Activated CD8-positive, alpha-beta T cell treated with anti-CD3 and anti-CD28 coated beads for 36 hours (primary cell): ENCODE measurements at regions not wholly inside any gene's neighbourhood (a gene's known extent, or its start where the extent isn't known, plus 50 kb on each side); places are given as distances from the start of the nearest gene placed in this dataset.

ENCODE experiments used
- ATAC-seq: fragments of 200-7000 bp; cut with Tn5 transposase; one replicate; pipeline ENCODE4 v1.10.0; 2021; ENCODE audit warnings: mild to moderate bottlenecking, moderate library complexity
- CTCF ChIA-PET: fragments of 350-600 bp; sonication (Branson Sonifier 250); formaldehyde crosslinking; loops from one replicate; lab custom pipeline; 2021; ENCODE audit warnings: antibody characterized with exemption; lab: Charles Lee
- POLR2A ChIA-PET: fragments of 350-600 bp; sonication (Branson Sonifier 250); formaldehyde crosslinking; loops from one replicate; lab custom pipeline; 2021; ENCODE audit warnings: antibody characterized with exemption; lab: Charles Lee
- DNase-seq: peaks from one replicate; pipeline ENCODE4 v3.0.0-alpha.2; 2020
- H3K27ac Mint-ChIP-seq: one replicate; pipeline ENCODE4 v1.8.0; 2021; ENCODE audit warnings: mild to moderate bottlenecking, mixed read lengths
- H3K27me3 Mint-ChIP-seq: one replicate; pipeline ENCODE4 v1.8.0; 2021; ENCODE audit warnings: mixed read lengths
- H3K36me3 Mint-ChIP-seq: one replicate; pipeline ENCODE4 v1.8.0; 2021; ENCODE audit warnings: low read depth, mixed read lengths
- H3K4me1 Mint-ChIP-seq: one replicate; pipeline ENCODE4 v1.8.0; 2021; ENCODE audit warnings: low read depth, mixed read lengths
- H3K4me3 Mint-ChIP-seq: one replicate; pipeline ENCODE4 v1.8.0; 2021; ENCODE audit warnings: mild to moderate bottlenecking, moderate library complexity, mixed read lengths
- H3K9me3 Mint-ChIP-seq: one replicate; pipeline ENCODE4 v1.8.0; 2021; ENCODE audit warnings: mixed read lengths
- intact Hi-C: fragments of 100-400 bp; cut with micrococcal nuclease; formaldehyde crosslinking; loops from one replicate; pipeline ENCODE4 v1.10.0; 2022
- TF ChIP-seq, protein P1 (sequence below): fragments of 200-600 bp; IDR thresholded peaks from one replicate; pipeline ENCODE4 v1.8.0; 2022; ENCODE audit warnings: antibody characterized with exemption, mild to moderate bottlenecking

DNA sequence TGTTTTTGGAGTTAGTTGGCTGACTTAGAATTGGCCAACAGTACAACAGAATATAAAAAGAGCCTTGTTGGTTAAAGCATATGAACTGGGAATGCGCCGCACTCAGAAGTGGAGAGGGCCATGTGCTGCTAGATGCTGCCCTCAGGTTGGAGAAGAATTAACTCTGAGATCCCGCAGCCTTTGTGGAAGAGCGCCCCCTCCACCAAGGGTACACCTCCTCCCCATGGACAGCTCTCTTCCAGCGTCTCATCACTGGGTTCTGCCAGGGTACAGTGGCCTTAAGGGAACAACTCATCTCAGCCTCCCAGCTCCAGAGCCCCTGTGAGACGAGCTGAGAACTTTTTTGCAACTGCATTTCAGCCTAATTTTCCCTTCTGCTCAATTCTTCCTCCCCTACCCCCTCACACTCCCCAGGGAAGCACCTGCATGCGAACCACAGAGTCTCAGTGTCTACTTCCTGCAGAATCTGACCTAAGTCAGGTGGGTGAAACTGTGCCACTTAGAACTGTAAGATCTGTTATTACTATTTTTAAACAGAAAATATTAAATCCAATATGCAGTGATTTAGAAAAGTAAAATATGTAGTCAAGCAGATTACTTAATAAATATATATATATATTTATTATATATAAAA lies 380.6 kb downstream of the RAB28 start:
- POLR2A ChIA-PET, result no interaction called here
- CTCF ChIA-PET, result no interaction called here
- TF ChIP-seq, protein P1, sequence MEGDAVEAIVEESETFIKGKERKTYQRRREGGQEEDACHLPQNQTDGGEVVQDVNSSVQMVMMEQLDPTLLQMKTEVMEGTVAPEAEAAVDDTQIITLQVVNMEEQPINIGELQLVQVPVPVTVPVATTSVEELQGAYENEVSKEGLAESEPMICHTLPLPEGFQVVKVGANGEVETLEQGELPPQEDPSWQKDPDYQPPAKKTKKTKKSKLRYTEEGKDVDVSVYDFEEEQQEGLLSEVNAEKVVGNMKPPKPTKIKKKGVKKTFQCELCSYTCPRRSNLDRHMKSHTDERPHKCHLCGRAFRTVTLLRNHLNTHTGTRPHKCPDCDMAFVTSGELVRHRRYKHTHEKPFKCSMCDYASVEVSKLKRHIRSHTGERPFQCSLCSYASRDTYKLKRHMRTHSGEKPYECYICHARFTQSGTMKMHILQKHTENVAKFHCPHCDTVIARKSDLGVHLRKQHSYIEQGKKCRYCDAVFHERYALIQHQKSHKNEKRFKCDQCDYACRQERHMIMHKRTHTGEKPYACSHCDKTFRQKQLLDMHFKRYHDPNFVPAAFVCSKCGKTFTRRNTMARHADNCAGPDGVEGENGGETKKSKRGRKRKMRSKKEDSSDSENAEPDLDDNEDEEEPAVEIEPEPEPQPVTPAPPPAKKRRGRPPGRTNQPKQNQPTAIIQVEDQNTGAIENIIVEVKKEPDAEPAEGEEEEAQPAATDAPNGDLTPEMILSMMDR, result no peak
- Mint-ChIP-seq H3K27me3 (no peaks in the 10 kb centered on the region), H3K9me3 (no peaks in the 10 kb centered on the region), H3K4me3 (no peak overlapping the region), H3K4me1 (no peaks in the 10 kb centered on the region), H3K27ac (no peak overlapping the region), H3K36me3 (no peaks in the 10 kb centered on the region)
- ATAC-seq (no peak), DNase-seq (no peak)
- intact Hi-C loops, result no loop called here

DNA sequence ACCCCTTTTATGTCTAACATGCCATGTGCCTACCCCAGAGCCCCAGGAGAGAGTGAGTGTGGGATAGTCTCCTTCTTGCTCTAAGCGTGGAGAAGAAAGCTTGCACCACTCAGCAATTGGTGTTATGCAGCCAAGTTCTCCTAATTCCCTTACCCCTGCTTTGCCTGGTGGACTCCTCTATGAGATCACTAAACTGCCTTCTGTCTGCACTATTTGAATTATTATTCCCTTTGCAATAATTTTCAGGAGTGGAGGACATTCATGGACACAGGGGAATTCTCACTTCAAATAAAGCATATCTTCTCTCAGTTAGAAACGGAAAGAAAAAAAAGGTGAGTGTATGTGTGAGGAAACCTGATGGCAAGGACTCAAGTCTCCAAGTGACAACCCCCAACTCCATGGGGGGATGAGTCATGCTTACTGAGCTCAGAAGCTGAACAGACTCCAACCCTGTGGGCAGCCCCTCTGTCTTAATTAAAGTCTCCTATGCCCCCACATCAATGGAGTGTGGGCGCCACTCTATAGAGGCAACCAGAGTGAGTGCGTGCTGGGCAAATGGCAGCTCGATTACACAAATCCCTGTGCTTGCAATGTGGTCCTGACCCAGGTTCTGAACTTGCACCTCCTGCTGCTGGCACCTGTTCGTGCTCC lies 381.9 kb downstream of the RAB28 start:
- H3K27ac Mint-ChIP-seq, result no peak overlapping the region
- H3K27me3 Mint-ChIP-seq, result no peaks in the 10 kb centered on the region
- H3K4me1 Mint-ChIP-seq, result no peaks in the 10 kb centered on the region
- DNase-seq, result peak; percentile 5
- H3K4me3 Mint-ChIP-seq, result no peak overlapping the region
- H3K36me3 Mint-ChIP-seq, result no peaks in the 10 kb centered on the region
- TF ChIP-seq, protein P1, result no peak
- no peaks in the 10 kb centered on the region for H3K9me3 Mint-ChIP-seq
- POLR2A ChIA-PET, result no interaction called here
- CTCF ChIA-PET, result no interaction called here
- ATAC-seq, result no peak
- intact Hi-C loops, result no loop called here

DNA sequence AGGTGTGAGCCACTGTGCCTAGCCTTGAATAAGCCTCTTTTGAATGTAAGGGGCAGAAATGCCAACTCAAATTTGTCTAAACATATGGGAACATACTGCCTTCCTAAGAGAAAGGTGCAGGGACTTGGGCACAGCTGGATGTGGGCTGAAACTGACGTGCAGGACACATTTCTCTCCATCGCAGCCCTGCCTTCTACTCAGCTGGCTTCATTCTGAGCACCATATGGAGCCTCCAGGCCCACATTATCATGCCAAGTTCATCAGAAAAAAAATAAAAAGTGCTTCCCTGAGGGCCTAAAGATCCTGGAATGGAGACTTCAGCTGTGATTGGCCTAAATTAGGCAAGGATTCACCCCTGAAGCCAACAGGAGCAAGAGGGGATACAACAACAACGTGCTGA lies 386.2 kb downstream of the RAB28 start:
- ATAC-seq, result no peak
- no peaks in the 10 kb centered on the region for H3K36me3 Mint-ChIP-seq

DNA sequence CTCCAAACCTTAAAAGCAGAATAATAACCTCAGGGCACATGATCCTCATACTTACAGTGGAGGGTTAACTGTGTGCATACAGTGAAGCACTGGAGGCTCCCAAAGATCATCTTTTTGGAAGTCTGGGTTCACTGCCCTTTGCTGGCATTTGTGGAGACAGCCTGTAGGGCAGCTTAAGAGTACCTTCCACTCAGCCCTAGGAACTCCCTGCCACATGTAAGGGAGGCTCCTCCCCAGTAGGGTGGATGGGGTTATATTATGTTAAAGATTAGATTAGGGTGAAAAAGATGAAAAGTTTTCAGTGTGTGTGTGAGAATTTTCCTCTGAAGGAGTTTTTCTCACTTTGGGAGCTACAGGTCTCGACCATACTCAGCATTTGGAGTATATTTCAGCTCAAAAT lies 388.4 kb downstream of the RAB28 start:
- no peaks in the 10 kb centered on the region for H3K36me3 Mint-ChIP-seq
- POLR2A ChIA-PET, result no interaction called here
- no peak overlapping the region for H3K27ac Mint-ChIP-seq
- H3K4me1 Mint-ChIP-seq, result no peaks in the 10 kb centered on the region
- CTCF ChIA-PET, result no interaction called here
- H3K9me3 Mint-ChIP-seq, result no peaks in the 10 kb centered on the region
- DNase-seq (no peak), ATAC-seq (no peak)
- H3K4me3 Mint-ChIP-seq, result no peak overlapping the region
- TF ChIP-seq, protein P1, result no peak
- intact Hi-C loops, result no loop called here
- H3K27me3 Mint-ChIP-seq, result no peaks in the 10 kb centered on the region

More for the DNA sequence above, 386.2 kb downstream of the RAB28 start:
- ChIA-PET POLR2A (interaction anchor here (0.8 kb wide), 1 partner anchor 18 kb away, joined by 3 read pairs; no protein-coding TSS in a partner anchor), CTCF (interaction anchor here (1.3 kb wide), 1 partner anchor 11 kb away, joined by 4 read pairs; no protein-coding TSS in a partner anchor)
- no peak overlapping the region for H3K27ac Mint-ChIP-seq
- H3K27me3 Mint-ChIP-seq, result no peaks in the 10 kb centered on the region
- H3K4me1 Mint-ChIP-seq, result no peaks in the 10 kb centered on the region
- no peak for DNase-seq
- TF ChIP-seq, protein P1, result no peak
- no peaks in the 10 kb centered on the region for H3K9me3 Mint-ChIP-seq
- no peak overlapping the region for H3K4me3 Mint-ChIP-seq
- intact Hi-C loops, result no loop called here

DNA sequence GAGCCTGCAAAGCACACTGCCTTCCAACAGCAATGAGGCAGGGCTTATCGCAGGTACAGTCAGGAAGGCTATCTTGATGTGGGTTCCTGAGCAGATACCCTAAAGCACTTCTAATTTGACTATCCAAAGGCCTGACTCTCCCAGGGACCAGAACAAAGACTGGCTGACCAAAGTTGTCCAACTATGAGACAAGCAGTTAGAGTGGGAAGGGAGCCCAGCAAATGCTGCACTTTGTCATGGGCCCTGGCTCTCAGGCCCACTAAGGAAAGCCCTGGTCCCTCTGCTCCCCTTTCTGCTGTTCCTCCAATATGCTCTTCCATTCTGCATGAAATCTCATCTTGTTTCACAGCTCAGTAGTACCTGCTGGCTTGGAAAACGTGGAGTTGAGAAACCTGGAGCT lies 391.0 kb downstream of the RAB28 start:
- no peak overlapping the region for H3K4me3 Mint-ChIP-seq
- H3K36me3 Mint-ChIP-seq, result no peaks in the 10 kb centered on the region
- H3K27ac Mint-ChIP-seq, result no peak overlapping the region
- ATAC-seq, result no peak
- DNase-seq, result no peak
- no peaks in the 10 kb centered on the region for H3K27me3 Mint-ChIP-seq
- ChIA-PET POLR2A (no interaction called here), CTCF (no interaction called here)
- H3K9me3 Mint-ChIP-seq, result no peaks in the 10 kb centered on the region
- intact Hi-C loops, result no loop called here
- TF ChIP-seq, protein P1, result no peak
- H3K4me1 Mint-ChIP-seq, result no peaks in the 10 kb centered on the region
